Upper lobe of left lung (tissue), 6 donors: ENCODE measurements at regions not wholly inside any gene's neighbourhood (a gene's known extent, or its start where the extent isn't known, plus 50 kb on each side); places are given as distances from the start of the nearest gene placed in this dataset.

Experiments used
- ATAC-seq, 2 donors: fragments of 200-7000 bp; cut with Tn5 transposase; one replicate each; pipeline ENCODE4 v1.9.1; 2022; ENCODE audit warnings: mild to moderate bottlenecking in 2 of 2, moderate library complexity in 2 of 2; ENCODE audit not compliant: low FRiP score in 2 of 2
- DNase-seq, 2 donors: peaks; one replicate each; pipeline ENCODE4 v3.0.0-alpha.2; 2019 to 2020
- H3K27ac ChIP-seq, 4 donors: fragments of 200-600 bp; sonication (generic); one replicate each; pipeline ENCODE4 v1.5.1; 2016 to 2019
- H3K27me3 ChIP-seq, 4 donors: fragments of 200-600 bp; sonication (generic); one replicate each; pipeline ENCODE4 v1.5.1; 2017 to 2019
- H3K36me3 ChIP-seq, 4 donors: fragments of 200-600 bp; sonication (generic); one replicate each; pipeline ENCODE4 v1.5.1; 2016 to 2019
- H3K4me1 ChIP-seq, 4 donors: fragments of 200-600 bp; sonication (generic); one replicate each; pipeline ENCODE4 v1.5.1; 2018 to 2019
- H3K4me3 ChIP-seq, 4 donors: fragments of 200-600 bp; sonication (generic); one replicate each; pipeline ENCODE4 v1.5.1; 2017 to 2019; ENCODE audit warnings: mild to moderate bottlenecking in 2 of 4, moderate library complexity in 1 of 4
- H3K9me3 ChIP-seq, 4 donors: fragments of 200-600 bp; sonication (generic); one replicate each; pipeline ENCODE4 v1.5.1; 2018 to 2019
- CTCF ChIP-seq, 6 experiments: fragments of 450-650 bp in 4 of 6; fragments of 200-600 bp in 2 of 6; sonication (generic) in 2 of 6; IDR thresholded peaks; one replicate each; pipeline ENCODE4 v1.5.1; 2016 to 2019; ENCODE audit warnings: antibody characterized with exemption in 6 of 6
- EP300 ChIP-seq, 4 donors: sonication (generic); formaldehyde crosslinking; IDR thresholded peaks; one replicate each; pipeline ENCODE4 v1.5.1; 2017; ENCODE audit warnings: antibody characterized with exemption in 4 of 4, control low read depth in 2 of 4
- POLR2A ChIP-seq, 4 donors: fragments of 450-650 bp; IDR thresholded peaks; one replicate each; pipeline ENCODE4 v1.5.1; 2016 to 2017; ENCODE audit warnings: antibody characterized with exemption in 4 of 4, mild to moderate bottlenecking in 2 of 4
- POLR2AphosphoS5 ChIP-seq, 2 donors: sonication (generic); formaldehyde crosslinking; IDR thresholded peaks; one replicate each; pipeline ENCODE4 v1.5.1; 2017; ENCODE audit warnings: antibody characterized with exemption in 2 of 2
- WGBS, 2 donors: methylation state at CpG; one replicate each; pipeline ENCODE4 v1.1.5; 2017 to 2018; 5-methylcytosine and 5-hydroxymethylcytosine counted together
- donor health status: DM: no; HTN: no; CAD: no; lungs with moderate emphysema.
- donor health status: DM: no; HTN: yes; CAD: no; lungs with severe emphysema.

GRCh38 chr14:97185186-97185585 lies 388.0 kb downstream of the VRK1 start:
- Histone ChIP-seq H3K27ac (no peak overlapping the region), H3K4me3 (no peak overlapping the region), H3K9me3 (no peaks in the 10 kb centered on the region), H3K36me3 (no peaks in the 10 kb centered on the region), H3K27me3 (no peaks in the 10 kb centered on the region), H3K4me1 (no peaks in the 10 kb centered on the region)
- WGBS, 2 donors, result 27 to 28% methylated on average over 6 of the region's 6 CpGs
- no peak for ATAC-seq
- TF ChIP-seq POLR2AphosphoS5 (IDR thresholded peaks at IDR 0.05) (no peak), CTCF (IDR thresholded peaks at IDR 0.05) (peak in 1 of 6 experiments; percentile 5)
- no peak for DNase-seq

- ATAC-seq (no peak), DNase-seq (no peak)
- TF ChIP-seq POLR2A (IDR thresholded peaks at IDR 0.05), result no peak
- TF ChIP-seq CTCF (IDR thresholded peaks at IDR 0.05), result no peak
- TF ChIP-seq EP300 (IDR thresholded peaks at IDR 0.05), result no peak
- no peak for TF ChIP-seq POLR2AphosphoS5 (IDR thresholded peaks at IDR 0.05)
- Histone ChIP-seq H3K4me1 (no peaks in the 10 kb centered on the region), H3K27me3 (no peaks in the 10 kb centered on the region), H3K36me3 (no peaks in the 10 kb centered on the region), H3K27ac (no peak overlapping the region), H3K9me3 (no peaks in the 10 kb centered on the region), H3K4me3 (no peak overlapping the region)
- WGBS, 2 donors, result 65 to 71% methylated on average over 2 of the region's 2 CpGs
Measured at GRCh38 chr14:97187916-97188315, 390.7 kb downstream of the VRK1 start.

- WGBS, 2 donors, result 83 to 92% methylated on average over 4 of the region's 4 CpGs
- ATAC-seq (no peak), DNase-seq (no peak)
- Histone ChIP-seq H3K36me3 (no peaks in the 10 kb centered on the region), H3K27ac (no peak overlapping the region), H3K4me3 (no peak overlapping the region), H3K27me3 (no peaks in the 10 kb centered on the region), H3K9me3 (peaks cover 0 to 13% (median 0%) of the 10 kb centered on the region in 4 donors), H3K4me1 (no peaks in the 10 kb centered on the region)
- TF ChIP-seq CTCF (IDR thresholded peaks at IDR 0.05), result no peak
- no peak for TF ChIP-seq EP300 (IDR thresholded peaks at IDR 0.05)
- TF ChIP-seq POLR2AphosphoS5 (IDR thresholded peaks at IDR 0.05), result no peak
- no peak for TF ChIP-seq POLR2A (IDR thresholded peaks at IDR 0.05)
Measured at GRCh38 chr14:97196336-97196735, 399.2 kb downstream of the VRK1 start.

- no peaks in the 10 kb centered on the region for H3K4me1 ChIP-seq
- no peak for TF ChIP-seq CTCF (IDR thresholded peaks at IDR 0.05)
- no peak overlapping the region for H3K27ac ChIP-seq
- no peak for DNase-seq
- no peak overlapping the region for H3K4me3 ChIP-seq
- no peaks in the 10 kb centered on the region for H3K36me3 ChIP-seq
- H3K9me3 ChIP-seq, result peaks cover 0 to 13% (median 0%) of the 10 kb centered on the region in 4 donors
- ATAC-seq, result no peak
- H3K27me3 ChIP-seq, result no peaks in the 10 kb centered on the region
Measured at GRCh38 chr14:97198813-97199212, 401.6 kb downstream of the VRK1 start.

- ATAC-seq (no peak), DNase-seq (no peak)
- Histone ChIP-seq H3K4me1 (no peaks in the 10 kb centered on the region), H3K27ac (no peak overlapping the region), H3K27me3 (no peaks in the 10 kb centered on the region), H3K9me3 (peaks cover 0 to 3% (median 0%) of the 10 kb centered on the region in 4 donors), H3K36me3 (no peaks in the 10 kb centered on the region), H3K4me3 (no peak overlapping the region)
- no peak for TF ChIP-seq EP300 (IDR thresholded peaks at IDR 0.05)
- TF ChIP-seq POLR2AphosphoS5 (IDR thresholded peaks at IDR 0.05), result no peak
- no peak for TF ChIP-seq POLR2A (IDR thresholded peaks at IDR 0.05)
- TF ChIP-seq CTCF (IDR thresholded peaks at IDR 0.05), result no peak
- 86 to 92% methylated on average over 4 of the region's 4 CpGs for WGBS, 2 donors
Measured at GRCh38 chr14:97200245-97200644, 403.1 kb downstream of the VRK1 start.
